GM20000 (cell line): ENCODE measurements at regions not wholly inside any gene's neighbourhood (a gene's known extent, or its start where the extent isn't known, plus 50 kb on each side); places are given as distances from the start of the nearest gene placed in this dataset.
"Not testable (repeated sequence)": the region's sequence is repeated elsewhere in the genome, so short reads cannot be mapped to it uniquely, and the experiment has no call there.

Experiments
- DNase-seq: peaks from one replicate; pipeline ENCODE4 v3.0.0; 2012; ENCODE audit warnings: low spot score
- CTCF ChIP-seq: IDR thresholded peaks from 2 replicates; pipeline ENCODE4 v1.5.1; 2012; ENCODE audit warnings: mild to moderate bottlenecking, control low read depth; ENCODE audit errors: extremely low read depth, missing control alignments

GRCh38 chr4:64799751-64800150 lies 390.5 kb upstream of the TECRL start:
- DNase-seq: no peak
- no peak for TF ChIP-seq CTCF

- not testable (repeated sequence) for DNase-seq
Measured at GRCh38 chr4:64798828-64799227, 389.6 kb upstream of the TECRL start.

- TF ChIP-seq CTCF: no peak
- no peak for DNase-seq
Measured at GRCh38 chr4:64796581-64796980, 387.3 kb upstream of the TECRL start.

GRCh38 chr4:64784125-64784524 lies 374.9 kb upstream of the TECRL start:
- DNase-seq: no peak
- TF ChIP-seq CTCF: no peak

GRCh38 chr4:64781737-64782326 lies 372.6 kb upstream of the TECRL start:
- DNase-seq: no peak
- TF ChIP-seq CTCF: no peak

GRCh38 chr4:64780664-64781063 lies 371.4 kb upstream of the TECRL start:
- TF ChIP-seq CTCF: no peak
- DNase-seq: no peak

- no peak for TF ChIP-seq CTCF
- no peak for DNase-seq
Measured at GRCh38 chr4:64777286-64777685, 368.0 kb upstream of the TECRL start.

- TF ChIP-seq CTCF: no peak
- DNase-seq: no peak
Measured at GRCh38 chr4:64776820-64777219, 367.6 kb upstream of the TECRL start.
